Cortex of kidney (tissue), 1 donor: ENCODE measurements at regions not wholly inside any gene's neighbourhood (a gene's known extent, or its start where the extent isn't known, plus 50 kb on each side); places are given as distances from the start of the nearest gene placed in this dataset.
"Not testable (repeated sequence)": the region's sequence is repeated elsewhere in the genome, so short reads cannot be mapped to it uniquely, and the experiment has no call there.

Experiments used
- DNase-seq: peaks from one replicate; lab custom pipeline; 2025; lab: John Stamatoyannopoulos, UW

- DNase-seq, result no peak
These were observed 401.2 kb downstream of the THBS2 start for GRCh38 chr6:168852376-168852884.

DNA sequence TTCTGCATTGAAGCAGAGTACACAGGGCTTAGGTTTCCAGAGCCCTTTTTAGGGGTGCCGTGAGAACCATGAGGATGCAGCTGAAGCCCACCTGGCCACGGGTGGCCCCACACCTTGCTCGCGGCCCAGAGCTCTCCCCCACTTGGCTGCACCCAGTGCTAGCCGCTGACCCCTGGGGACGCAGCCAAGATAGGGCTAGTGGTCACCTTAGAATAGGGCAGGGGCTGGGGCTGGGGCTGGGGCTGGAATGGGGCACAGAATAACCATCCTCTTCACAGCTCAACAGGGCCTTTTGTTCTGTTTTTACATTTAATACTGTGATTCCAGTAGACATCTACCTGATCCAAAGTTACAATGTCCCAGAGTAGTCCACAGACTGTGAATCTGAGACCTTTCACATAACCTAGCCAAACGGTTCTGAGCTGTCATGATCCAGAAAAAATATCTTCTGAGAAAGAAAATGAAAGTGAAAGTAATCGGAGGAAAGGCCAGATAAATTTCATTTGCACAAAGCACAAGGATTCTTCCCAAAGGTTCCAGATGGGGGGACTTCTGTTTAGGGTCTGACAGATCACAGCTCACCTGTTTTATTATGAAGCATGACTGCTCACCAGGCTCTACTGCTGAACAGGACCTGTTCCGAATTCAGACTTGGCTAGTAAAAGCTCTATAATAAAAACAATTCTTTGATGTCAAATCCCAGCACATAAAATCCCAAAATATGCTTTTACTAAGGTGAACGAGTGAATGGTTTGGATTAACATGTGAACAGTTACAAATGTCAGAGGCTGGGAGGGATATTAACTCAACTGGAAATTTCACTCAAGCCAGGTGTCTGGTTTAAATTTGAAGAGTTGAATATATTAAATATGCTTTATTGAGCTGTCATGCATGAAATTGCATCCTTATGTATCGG is 401.9 kb downstream of the THBS2 start:
- DNase-seq, result no peak

- not testable (repeated sequence) for DNase-seq
These were observed 403.5 kb downstream of the THBS2 start for GRCh38 chr6:168850027-168850736.

DNA sequence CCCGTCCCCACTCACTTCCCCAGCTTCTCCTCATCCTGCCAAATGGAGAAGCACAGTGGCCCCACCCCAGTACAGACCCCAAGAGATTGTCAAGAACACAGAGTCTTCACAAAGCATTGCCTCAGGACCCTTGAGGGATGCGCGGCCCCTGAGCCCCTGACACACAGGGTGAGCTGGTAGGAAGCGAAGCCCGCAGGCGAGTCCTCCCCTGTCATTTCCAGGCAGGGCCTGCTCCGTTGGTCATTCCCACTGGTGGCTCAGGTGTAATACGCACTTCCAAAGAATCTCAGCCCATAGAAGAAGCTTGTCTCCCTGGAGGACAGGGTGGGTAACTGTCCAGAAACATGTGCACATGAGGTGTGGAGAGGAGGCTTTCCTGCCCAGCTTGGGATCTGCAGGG is 404.2 kb downstream of the THBS2 start:
- DNase-seq, result no peak

DNA sequence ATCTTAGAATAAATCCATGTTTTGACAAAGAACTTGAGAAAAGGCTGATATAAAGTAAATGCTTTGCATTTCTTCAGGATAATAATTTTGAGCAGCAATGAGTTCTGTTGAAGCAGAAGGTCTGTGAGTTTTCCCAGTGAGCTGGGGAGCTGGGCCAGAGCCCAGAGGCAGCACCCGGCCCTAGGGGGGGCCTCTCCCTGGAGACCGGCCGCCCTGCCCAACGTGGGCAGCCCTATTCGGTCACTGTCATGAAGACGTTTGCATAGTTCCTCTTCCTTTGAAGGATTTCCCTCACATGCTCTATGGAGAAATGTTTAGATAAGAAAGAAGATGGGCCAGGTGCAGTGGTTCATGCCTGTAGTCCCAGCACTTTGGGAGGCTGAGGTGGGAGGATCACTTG is 404.8 kb downstream of the THBS2 start:
- DNase-seq, result no peak

DNA sequence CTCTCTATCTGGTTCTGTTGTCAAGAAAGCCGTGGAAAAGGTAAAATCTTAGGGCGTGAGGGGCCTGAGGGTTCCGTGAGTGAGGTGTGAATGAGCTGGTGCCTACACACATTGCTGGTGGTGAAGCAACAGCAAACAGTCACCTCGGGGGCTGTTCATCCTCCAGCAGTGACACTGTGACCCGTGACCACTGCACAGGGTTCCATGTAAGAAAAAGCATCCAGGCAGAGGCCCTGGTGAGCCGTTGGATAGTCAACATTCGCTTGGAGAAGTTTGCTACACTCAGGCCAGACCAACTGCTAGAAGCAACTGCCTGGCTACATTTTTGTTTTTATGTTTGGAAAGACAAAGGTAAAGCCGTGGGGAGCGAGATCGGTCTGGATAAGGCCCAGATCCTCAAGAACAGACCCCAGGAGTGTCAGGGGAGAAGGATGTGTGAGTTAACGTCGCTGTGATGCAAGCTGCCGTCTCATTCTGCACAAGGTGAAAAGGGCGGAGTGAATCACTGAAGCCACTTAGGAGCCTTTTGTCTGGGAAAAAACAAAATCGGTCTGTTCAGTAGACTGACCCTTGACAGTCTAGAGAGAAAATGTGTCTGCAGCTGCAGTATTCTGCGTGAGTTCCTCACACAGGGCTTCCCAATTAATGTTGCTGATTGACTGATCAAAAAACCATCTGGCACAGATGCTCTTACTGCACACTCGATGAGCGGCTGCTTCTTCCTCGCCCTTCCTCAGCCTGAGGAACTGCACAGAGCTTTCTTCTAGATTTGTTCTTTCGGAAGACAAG is 404.0 kb downstream of the SMOC2 start:
- DNase-seq, result no peak

- DNase-seq, result not testable (repeated sequence)
These were observed 401.7 kb downstream of the SMOC2 start for GRCh38 chr6:168842632-168843212.

DNA sequence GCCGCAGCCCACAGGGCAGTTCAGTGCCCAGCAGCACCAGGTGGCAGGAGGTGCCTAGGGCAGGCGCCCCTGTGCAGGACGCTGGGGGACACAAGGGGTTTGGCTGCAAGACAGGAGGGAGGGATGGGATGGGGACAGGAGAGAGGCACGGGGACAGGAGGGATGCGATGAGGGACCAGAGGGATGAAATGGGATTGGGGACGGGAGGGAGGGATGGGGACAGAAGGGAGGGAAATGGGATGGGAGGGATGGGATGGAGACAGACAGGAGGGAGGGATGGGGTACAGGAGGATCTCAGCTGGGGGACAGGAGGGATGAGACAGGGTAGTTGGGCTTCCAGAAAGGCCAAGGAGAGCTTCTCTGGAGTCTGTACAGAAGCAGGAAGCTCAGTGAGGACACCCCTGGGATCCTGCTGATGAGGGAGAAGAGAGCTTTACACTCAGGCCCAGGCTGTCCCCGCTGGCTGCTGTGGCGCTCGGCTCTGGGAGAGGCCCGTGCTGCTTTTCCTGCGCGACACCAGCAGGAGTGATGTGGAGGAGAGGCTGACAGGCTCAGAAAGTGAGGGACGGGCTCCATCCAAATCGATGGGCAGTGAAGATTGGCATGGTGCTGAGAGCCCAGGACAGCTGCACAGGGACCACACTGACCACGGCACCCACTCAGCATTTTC is 400.8 kb downstream of the SMOC2 start:
- no peak for DNase-seq

DNA sequence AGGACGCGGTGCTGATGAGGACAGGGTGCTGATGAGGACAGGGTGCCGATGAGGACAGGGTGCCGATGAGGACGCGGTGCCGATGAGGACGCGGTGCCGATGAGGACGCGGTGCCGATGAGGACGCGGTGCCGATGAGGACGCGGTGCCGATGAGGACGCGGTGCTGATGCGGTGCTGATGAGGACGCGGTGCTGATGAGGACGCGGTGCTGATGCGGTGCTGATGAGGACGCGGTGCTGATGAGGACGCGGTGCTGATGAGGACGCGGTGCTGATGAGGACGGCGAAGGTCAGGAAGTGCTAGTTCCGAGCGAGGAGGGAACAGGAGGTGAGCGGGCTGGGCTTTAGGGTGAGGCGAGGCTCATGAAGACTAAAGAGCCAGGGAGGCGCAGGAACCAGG is 399.9 kb downstream of the SMOC2 start:
- not testable (repeated sequence) for DNase-seq

GRCh38 chr6:168840299-168840698 is 399.3 kb downstream of the SMOC2 start:
- DNase-seq, result not testable (repeated sequence)

DNA sequence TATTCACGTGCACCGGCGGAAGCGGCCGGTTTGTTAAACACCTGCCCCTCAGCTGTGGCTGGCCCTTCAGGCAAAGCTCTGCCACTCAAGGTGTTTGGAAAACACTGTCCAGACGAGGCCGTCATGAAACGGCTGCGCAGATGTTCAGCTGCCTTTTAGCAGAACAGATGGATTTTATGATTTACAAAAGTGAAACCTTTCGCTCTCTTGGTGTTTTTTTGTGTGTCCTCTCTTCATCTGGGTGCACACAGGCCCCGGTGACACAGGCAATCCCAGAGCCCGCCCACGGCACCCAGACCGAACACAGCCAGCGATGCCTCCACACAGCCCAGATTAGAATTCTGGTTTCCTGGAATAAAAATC is 397.0 kb downstream of the SMOC2 start:
- no peak for DNase-seq

GRCh38 chr6:168837254-168838036 is 396.5 kb downstream of the SMOC2 start:
- DNase-seq, result no peak

GRCh38 chr6:168835991-168836390 is 395.0 kb downstream of the SMOC2 start:
- no peak for DNase-seq

- no peak for DNase-seq
These were observed 393.8 kb downstream of the SMOC2 start for GRCh38 chr6:168834801-168835200.

DNA sequence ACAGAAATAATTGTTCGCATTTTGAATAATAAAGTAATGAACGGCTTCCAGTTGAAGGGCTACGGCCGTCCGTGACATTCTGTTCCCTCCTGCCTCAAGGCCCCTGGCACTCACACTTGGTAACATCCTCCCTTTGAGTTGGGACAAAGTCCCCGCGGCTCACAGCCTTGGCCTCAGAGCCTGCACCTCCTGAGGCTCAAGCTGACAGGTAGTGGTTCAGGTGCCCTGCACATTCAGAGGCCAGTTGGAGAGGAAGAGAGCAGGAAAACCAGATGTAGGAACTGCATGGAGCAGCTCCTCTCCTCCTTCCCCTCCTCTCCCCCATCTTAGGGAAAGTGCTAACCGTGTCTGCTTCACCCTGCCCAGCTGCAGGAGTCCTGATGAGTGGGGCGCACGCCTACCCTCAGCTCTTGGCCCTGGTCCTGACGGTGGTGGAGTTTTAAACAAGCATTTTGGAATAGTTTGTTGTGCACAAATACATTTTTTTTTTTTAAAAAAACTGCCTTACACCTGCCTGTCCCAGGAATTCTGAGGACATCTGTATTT is 393.1 kb downstream of the SMOC2 start:
- no peak for DNase-seq

GRCh38 chr6:168828800-168829199 is 387.8 kb downstream of the SMOC2 start:
- no peak for DNase-seq

GRCh38 chr6:168828035-168828434 is 387.1 kb downstream of the SMOC2 start:
- no peak for DNase-seq

- DNase-seq, result no peak
These were observed 386.5 kb downstream of the SMOC2 start for GRCh38 chr6:168827586-168827871.

DNA sequence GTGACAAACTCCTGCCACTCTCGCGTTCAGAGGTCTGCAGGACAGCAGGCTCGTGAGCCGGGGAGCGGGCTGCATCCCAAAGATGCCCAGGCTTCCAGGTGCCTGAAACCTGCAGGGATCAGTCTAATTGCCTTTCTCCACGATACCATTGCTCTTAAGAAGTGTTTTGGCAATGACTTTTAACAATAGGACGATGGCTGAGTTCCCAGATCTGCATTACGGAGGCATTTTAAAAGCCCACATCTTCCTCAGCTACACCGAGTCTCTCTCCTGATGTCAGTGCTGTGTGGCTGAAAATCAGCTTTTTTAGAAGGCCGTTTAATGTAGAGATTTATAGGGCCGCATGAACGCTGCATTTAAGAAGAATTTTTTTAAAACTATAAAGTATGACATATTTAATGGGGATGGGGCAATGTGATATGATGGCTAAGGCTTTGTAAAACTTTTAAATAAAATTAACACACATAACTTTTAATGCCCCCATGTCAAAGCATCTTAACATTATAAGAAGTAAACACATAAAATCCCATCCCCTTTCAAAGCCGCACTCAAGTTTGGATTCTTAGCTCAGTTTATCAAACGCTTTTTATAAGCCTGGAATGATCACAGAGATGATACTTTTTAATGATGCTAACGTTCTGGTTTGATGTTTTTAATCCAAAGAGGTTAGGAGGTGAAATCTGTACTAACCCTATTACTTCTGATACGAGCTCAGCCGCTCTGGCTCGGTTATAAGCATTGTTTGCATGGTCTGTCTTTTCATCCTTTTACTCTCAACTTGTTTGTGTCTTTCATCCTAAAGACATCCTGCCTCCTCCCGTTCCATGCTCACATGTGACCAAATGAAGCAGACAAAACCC is 386.0 kb downstream of the SMOC2 start:
- DNase-seq, result no peak

DNA sequence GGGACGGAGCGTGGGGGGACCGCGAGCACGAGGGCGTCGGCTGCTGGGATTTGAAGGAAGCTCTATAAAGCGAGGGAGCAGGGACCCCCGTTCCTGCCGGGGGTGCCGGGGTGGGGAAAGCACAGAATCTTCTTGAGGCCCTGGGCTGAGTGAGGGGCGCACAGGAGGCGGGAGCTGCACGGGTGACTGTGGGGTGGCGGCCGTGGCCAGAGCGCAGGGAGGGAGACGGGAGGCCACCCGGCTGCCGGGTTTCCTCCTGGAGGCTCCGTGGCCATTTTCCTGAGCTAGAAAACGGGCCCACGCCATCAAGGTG is 385.1 kb downstream of the SMOC2 start:
- no peak for DNase-seq
